ENCODE measurements at regions not wholly inside any gene's neighbourhood (a gene's known extent, or its start where the extent isn't known, plus 50 kb on each side); places are given as distances from the start of the nearest gene placed in this dataset.

DNA sequence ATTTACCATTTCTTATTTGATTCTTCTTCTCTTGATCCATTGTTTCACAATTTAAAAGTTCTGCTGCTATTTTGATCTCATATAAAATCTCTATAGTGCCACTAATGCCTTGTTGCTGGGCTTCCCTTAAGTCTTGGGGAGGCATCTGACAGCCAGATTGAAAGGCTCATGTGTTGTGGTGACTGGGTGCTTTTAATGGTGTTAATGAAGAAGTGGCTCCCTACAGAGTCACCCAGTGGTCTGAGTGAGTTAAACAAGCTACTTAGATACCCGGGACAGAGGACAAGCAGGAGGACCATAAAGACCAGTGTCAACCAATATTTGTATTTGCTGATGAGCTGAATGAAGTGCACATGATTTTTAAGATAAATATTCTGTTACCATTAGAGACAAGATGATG is 176.4 kb upstream of the HABP2 start:
- no peak for DNase-seq

DNA sequence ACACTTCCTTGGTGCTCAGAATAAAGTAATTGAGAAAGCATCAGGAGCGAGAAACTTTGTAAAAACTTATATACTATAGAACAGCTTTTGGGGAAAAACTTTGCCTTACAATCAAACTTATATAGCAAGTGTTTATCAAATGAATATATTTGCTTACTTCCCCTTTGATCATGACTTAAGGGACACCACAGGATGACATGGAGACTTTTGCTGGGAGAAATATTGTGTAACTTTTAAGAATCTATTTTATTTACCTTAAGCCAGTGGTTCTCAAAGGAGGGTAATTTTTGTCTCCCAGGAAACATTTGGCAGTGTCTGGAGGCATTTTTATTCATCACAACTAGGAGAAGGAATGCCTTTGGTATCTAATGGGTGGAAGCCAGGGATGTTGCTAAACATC is 173.8 kb upstream of the HABP2 start:
- no peak for DNase-seq

DNA sequence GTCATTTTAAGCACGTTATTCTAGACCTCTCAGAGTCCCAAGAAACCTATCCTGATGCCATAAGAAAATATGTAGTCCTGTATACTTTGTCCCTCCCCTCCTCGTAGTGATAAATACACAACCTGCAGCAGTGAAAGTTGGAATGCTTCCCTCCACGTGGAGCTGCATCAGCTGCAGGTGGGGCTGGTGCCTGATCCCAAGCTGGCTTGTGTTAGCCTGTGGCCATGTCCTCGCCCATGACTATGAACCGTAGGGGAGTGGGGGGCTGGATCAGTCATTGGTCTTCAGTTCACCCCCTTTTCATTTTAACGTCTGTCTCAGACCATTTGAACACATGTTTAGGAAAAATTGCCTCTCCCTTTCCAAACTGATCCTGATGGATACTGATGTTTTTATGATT is 171.4 kb upstream of the HABP2 start:
- no peak for DNase-seq

DNA sequence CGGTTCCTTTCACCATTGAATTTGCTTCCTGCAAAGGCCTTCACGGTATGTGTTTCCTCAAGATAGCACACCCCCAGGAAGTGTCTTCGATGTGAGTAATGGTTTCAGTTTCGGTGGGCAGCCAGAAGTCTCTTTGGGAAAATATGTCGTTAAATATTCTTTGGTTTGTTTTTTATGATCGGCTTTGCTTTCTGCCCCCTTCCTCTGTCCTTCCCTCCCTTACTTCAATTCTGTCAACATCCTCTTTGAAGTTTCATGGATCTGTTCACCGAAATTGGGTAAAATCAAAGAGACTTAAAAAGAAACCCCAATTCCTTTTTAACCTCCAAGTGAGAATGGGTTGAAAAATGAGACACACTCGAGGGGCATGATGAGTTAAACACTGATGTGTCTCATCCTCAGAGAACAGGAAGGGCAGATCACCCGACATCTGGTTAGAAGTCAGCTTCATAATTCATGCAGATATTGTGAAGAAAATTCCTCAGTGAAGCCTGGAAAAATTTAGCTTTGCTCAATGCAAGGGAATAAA is 170.8 kb upstream of the HABP2 start:
- no peak for DNase-seq

DNA sequence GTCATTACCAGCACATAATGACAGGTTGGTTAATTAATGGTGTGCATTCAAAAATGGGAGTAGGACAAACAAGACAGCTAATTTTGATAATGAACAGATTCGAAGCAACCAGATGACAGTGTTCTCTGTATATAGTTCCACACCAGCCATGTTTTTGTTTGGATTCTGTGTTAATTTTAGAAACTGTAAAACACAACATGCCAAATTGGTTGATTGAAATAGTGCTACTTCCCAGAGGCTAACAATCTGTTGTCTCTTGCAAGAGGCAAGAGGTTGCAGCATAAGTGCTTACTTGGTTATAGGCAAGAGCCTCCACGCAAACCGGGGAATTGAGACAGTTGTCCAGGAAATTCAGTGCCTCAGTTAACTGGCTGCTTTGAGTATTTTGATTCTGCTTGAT is 170.2 kb upstream of the HABP2 start:
- DNase-seq, result no peak

DNA sequence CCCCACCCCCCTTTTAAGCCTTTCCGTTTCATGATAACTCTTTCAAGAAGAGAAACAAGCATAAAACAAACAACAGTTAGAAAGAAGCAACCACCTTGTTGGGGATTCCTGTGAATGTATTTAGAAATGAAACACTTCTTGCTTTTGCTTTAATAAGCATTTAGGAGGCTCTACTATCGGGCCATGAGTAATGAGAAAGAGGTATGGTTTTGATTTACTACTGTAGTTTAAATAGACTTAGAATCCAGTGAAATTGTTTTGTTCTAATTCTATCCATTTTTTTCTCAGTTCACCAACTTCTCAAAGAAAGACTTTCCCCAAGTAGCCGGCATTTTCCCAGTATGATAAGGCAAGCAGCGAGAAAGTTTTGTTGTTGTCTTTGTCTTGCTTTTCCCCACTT is 168.7 kb upstream of the HABP2 start:
- DNase-seq, result no peak

DNA sequence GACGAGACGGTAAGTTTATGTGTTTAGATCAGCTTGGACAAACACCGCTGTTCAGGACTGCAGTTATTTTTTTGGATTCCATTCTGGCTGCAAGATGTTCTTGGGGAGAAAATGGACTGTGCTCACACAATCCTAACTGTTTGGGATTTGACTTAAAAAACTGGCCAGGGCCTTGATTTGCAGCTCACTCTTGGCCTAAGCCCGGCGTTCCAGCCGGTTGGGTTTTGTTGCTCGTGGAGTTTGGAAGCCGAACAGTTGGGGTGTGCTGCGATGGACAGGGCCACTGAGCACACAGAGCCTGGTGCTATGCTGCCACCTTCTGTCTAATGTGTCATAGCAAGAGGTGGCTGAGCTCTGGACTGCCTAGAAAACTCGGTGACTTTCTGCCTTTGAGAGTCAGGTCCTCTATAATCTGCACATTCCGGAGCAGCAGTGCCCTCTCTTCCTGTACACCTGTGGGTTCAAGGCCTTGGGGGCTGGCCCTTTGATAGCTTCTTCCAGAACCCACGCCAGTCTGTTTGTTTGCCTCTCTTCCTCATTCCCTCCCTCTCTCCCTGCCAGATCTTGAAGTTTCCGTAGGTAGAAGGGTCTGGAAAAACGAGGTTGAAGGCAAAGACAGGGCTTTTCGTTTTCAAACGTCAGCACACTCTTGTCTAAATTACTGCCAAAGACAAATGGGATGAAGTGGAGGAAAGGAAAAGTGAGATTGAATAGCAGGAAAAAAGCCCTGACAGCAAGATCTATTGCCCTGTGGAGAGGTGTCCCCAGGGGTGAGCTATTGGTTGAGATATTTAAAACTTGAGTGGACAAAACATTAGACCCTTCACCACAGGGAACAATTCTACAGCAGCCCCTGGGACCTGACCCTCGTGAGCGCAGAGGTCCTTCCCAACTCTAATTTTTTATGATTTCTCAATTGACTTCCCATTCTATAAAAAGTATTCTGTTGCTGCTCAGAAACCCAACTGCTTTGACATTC is 167.5 kb upstream of the HABP2 start:
- DNase-seq, result peak; percentile 54

DNA sequence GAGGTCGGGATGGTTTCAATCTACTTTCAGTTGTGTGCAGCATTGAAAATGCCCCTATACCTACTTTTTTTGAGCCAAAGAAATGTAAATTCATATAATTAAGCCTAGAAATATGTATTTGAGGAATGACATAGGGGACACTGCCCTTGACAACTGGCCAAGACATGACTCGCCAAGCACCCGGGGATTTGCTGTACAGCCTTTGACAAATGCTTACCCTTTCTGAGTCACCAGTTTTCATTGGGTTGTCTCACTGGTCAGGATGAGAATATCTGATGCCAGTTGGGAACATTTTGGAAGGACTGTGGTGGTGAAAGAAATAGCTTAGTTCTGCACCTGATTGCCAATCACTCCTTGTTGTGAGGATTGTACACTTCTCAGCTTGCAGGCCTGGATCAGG is 166.8 kb upstream of the HABP2 start:
- DNase-seq, result no peak

DNA sequence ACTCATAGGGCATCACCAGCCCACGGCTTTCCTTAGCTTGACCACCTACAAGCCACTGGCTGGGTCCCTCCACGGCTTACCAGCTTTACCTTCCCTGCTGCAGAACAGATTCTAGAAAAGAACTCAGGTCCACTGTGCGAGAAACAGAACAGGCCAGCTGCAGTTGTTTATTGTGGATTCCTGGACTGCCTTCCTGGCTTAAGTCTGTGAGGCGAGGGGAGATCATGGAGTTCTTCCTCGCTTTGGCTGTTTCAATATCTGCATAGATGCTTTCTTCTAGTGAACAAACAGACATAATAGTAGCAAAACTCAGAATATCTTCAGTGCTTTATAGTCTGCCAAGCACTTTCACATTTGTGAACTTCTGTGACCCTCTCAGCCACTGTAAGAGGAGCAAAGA is 162.9 kb upstream of the HABP2 start:
- no peak for DNase-seq

DNA sequence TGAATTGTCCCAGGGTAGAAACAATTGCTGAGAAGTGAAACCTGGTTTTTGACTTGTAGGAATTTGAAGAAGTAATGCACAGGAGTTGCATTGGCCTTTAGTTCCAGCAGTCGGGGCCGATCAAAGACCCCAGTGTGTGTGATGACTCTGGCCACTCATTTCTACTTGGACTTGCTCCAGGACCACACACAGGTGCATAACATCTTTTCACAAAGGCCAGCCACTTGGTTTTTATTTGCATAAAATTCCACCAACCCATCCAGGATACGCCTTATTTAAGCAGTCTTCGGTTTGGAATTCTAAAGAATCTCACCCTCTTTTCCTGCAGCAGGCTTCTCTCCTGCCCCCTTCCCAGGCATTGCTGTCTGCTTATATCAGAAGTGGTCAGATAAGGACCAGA is 162.0 kb upstream of the HABP2 start:
- DNase-seq, result no peak

DNA sequence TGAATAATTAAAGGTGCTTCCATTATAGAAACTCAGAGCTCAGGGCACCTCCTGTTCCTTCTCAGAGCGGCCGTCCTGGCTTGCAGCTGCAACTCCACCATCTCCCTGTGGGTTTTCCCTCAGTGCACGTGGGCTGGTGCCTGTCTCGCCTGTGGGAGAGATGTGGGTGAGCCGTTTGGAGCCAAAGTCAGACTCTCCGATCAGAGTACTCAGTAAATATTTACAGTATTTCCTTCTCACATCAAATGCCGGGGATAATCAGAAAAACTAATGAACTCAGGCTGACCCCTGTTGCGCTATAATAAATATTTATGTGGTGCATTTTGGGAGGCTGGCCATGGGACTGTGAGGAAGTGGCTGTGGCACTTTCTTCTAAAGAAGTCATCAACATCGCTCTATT is 155.8 kb upstream of the HABP2 start:
- no peak for DNase-seq

DNA sequence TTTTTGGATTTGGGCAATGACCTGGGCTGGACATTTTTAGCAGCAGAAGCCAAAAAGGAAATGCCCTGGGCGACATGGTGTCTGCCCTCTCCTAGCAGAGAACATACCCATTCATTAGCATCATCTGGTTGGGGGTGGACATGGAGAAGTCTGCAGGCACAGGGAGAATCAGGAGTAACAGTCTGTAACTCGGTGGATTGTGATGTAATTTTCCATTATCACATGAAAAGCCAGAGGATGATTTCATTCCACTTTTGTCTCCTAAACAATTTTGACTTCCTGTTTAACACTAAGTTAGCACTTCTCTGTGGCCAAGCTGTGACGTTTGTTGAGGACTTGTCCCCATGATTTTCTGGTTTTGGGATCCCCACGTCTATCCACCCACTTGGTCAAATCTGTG is 153.8 kb upstream of the HABP2 start:
- DNase-seq, result no peak

DNA sequence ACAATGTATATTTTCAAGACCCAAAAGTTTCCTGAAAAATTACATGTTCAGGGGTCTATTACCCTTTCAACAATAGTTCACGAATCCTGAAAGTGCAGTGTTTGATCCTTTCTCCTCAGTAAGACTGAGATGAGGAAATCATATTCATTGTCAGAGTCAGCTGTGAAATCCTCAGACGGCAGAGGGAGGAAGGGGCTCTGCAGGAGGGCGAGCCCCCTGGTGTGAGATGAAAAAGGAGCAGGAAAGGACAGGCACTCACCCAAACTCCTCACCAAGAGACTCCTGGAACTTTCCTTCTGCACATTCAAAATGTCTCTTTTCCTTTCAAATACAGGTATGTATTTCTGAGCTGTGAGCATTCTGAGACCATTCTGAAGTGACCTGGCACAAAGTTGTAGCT is 150.3 kb upstream of the HABP2 start:
- no peak for DNase-seq

DNA sequence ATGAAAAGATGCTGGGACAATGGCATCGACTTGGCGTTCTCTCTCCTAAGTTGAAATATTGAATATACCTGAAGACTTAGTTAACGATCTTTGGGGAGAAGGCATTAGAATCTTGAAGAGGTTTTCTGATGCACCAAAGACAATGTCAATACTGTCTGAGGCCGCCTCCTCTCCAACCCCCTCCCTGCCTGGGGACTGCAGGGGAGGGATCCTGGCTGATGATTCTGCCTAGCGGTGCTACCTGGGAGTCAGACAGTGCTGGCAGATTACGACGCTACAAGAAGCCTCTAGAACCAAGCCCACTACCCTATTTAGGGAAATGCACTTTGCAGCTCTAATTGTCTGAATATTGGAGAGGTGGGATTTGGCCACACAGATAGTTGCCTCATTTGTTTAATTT is 145.6 kb upstream of the HABP2 start:
- no peak for DNase-seq

DNA sequence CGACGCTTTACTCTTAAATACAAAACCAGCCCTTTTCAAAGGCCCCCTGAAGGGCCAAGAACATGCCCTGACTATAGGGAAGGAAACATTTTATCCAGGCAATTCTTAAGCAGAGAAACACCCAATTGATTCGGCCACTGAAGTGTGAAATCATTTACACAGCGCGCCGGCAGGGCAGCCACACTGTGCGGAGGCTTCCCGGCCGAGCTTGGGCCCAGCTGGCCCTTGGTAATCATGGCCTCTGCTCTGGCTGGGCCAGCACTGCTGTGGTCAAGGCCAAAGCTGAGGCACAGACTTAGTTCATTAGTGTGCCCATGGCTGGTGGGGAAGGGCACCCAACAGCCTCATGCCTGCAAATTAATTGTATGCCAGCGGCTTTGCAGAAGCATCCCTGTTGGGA is 143.7 kb upstream of the HABP2 start:
- DNase-seq, result no peak

DNA sequence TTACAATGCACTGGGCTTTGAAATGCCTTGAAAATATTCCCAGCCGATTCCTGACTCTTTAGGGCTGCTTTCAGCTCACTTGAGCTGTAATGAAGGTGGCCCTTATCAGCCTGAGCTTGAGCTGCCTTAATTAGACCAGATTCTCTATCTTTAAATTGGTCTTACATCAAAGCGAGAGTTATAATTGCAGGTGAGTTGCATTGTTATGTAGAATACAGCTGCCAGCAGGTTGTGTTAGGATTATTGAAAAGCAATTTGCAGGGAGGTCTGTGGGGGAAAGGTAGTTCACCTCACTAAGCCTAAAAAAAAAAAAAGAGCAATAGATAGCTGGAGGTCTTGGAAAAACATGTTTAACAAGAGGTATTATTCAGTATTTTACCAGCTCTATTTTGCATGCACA is 142.2 kb upstream of the HABP2 start:
- no peak for DNase-seq

DNA sequence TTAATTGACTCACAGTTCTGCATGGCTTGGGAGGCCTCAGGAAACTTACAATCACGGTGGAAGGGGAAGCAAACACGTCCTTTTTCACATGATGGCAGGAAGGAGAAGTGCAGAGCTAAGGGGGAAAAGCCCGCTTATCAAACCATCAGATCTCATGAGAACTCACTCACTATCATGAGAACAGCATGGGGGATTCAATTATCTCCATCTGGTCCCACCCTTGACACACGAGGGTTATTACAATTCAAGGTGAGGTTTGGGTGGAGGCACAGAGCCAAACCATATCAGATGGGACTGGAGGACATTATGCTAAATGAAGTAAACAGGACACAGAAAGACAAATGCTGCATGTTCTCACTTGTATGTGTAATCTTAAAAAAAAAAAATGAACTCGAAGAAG is 141.4 kb upstream of the HABP2 start:
- DNase-seq, result no peak

DNA sequence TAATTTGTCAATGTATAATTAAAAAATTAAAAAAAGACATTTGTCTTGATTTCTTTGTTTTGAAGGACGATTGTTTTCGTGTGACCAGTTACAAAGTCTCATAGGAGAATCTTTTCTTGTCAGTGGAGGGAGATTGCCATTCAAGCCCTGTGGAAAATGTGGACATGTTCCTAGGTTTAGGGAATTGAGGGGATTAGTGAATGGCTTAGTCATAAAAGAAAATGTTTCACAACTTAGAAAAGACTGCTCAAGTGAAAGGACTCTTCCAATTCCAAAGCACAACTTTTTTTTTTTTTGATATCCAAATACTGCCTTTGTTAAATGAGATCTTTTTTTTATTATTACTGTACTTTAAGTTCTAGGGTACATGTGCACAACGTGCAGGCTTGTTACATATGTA is 140.7 kb upstream of the HABP2 start:
- DNase-seq, result no peak

DNA sequence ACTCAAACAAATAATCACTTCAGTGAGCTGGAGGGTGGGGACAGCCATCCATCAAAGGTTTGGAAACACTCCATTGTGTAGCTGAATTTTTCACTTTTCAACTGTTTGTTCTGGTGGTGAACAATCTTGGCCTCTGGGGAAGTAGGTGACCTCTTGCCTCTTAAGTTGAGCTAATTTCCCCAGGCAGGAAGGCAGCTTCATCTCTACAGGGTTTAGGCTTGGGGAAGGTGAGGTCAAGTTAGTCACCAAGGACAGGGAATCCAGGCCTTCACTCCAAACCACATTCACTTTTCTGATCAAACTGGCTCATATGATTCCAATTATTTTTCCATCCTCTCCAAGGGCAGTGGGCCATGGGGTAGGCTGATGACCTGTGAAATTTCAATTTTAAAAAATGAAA is 138.3 kb upstream of the HABP2 start:
- DNase-seq, result no peak

DNA sequence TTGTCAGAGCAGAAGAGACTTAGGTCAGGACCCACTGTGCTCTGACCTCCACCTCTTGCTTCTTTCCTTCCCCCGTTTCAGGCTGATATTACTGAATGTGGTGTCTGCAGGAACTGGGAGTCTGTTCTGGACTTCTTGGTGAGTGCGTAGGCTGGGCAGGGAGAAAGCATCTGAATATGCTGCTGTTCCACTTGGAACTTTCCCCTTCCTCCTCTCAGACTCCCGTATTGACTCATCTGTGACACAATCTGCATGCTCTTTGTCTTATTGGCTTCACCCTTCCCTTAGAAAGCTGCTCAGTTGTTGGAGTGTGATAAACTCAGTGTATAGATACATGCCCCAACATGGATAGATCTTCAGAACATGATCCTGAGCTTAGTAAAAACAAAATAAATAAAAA is 137.6 kb upstream of the HABP2 start:
- DNase-seq, result no peak

DNA sequence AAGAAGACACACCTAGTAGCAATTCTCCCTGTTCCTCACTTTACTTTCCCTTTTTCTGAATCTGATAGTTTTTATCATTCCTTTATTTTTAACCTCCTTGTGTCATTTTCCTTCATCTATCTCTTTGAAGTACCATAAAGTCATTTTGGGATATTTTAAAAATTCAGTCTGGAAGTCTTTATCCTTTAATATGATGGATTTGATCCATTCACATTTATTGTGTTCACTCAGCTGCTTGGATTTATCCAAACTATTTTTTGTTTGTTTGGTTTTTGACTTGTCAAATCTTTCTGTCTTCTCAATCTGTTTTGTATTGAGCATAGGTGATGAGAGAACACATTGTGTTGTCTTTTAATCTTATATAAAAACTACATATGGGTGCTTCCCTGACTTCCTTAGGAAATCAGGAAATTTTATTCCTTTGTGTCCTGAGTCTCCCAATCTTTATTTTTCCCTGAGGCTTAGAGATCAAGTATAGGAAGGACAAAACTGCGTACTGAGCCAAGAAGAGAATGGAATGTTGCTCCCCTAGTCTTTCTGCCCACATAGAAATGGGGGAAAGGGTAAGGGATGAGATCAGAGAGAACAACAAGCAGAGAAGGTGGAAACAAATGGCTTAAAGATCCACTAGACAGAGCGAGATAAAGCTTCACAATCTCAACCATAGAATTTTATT is 132.7 kb upstream of the HABP2 start:
- no peak for DNase-seq

DNA sequence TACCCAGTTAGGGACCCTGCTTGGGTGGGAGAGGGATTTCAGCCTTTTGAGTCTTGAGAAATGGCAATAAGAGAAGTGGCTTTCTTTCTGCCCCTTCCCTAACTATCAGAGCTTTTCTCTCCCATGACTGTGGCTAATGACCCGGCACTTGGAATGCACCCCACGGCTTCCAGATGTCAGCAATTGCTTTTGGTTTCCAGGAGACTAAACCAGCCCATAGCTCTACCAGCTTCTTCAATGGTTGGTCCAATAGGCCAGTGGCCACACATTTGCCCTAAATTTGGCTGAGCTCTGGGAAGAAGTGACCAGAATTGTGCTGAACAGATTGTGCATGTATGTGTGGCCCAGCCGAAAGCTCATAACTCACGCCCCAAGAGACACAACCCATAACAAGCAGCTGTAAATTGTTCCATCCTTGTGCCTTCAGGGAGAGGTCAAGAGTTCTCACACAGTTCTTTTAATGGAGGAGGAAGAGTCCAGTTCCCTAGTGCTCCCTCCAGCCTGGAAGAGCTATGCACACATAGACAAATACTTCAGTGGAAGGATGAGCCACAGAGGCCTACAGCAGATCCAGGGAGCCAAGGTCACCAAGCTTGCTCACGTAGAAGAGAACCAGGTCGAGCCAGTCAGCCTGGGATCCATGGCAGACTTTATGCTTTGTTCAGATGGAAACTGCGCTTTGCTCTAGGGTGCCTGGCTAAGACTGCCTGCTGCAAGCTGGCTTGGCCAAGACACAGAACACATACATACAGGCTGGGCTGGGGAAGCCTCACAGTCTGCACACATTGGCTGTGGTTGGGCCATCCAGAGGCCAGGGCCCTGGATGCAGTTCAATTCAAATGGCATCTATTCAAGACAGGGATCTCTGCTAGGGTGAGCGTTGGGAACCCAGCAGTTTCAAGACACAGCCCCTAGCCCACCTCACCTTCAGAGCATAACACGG is 131.8 kb upstream of the HABP2 start:
- DNase-seq, result no peak

DNA sequence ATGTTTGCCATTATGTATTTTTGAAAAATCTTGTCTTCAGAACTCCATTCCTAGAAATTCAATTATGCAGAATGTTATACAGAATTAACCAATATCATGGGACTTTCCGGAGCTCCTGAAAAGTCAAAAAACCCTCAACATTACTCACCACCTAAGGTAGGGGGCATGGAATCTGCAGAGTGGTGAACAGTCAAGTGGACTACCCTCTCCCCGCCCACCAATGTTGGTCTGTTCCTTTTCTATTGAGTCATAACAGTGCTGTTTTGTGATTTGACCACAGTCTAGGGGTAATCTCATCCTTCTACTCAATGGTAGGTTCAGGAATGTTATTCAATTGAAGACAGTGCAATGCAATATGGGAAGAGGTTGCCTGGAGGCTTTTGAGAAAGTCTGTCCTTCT is 130.5 kb upstream of the HABP2 start:
- no peak for DNase-seq
